ENCODE measurements at regions not wholly inside any gene's neighbourhood (a gene's known extent, or its start where the extent isn't known, plus 50 kb on each side); places are given as distances from the start of the nearest gene placed in this dataset.
"Not testable (repeated sequence)": the region's sequence is repeated elsewhere in the genome, so short reads cannot be mapped to it uniquely, and the experiment has no call there.

- DNase-seq: no peak
Observed at GRCh38 chr2:13474538-13474937, 757.8 kb downstream of the TRIB2 start.

- no peak for DNase-seq
Observed at GRCh38 chr2:13480057-13480456, 763.3 kb downstream of the TRIB2 start.

GRCh38 chr2:13481201-13481600 lies 764.5 kb downstream of the TRIB2 start:
- DNase-seq: no peak

GRCh38 chr2:13485256-13485655 lies 768.5 kb downstream of the TRIB2 start:
- no peak for DNase-seq

GRCh38 chr2:13488965-13489364 lies 772.2 kb downstream of the TRIB2 start:
- DNase-seq: no peak

- no peak for DNase-seq
Observed at GRCh38 chr2:13492262-13492661, 775.5 kb downstream of the TRIB2 start.

GRCh38 chr2:13495051-13495450 lies 778.3 kb downstream of the TRIB2 start:
- DNase-seq: no peak

GRCh38 chr2:13504808-13505207 lies 788.1 kb downstream of the TRIB2 start:
- no peak for DNase-seq

GRCh38 chr2:13508671-13509070 lies 791.9 kb downstream of the TRIB2 start:
- no peak for DNase-seq

- DNase-seq: no peak
Observed at GRCh38 chr2:13515254-13515653, 798.5 kb downstream of the TRIB2 start.

- no peak for DNase-seq
Observed at GRCh38 chr2:13522096-13522495, 805.4 kb downstream of the TRIB2 start.

GRCh38 chr2:13522917-13523821 lies 806.4 kb downstream of the TRIB2 start:
- no peak for DNase-seq

GRCh38 chr2:13524492-13524891 lies 807.8 kb downstream of the TRIB2 start:
- DNase-seq: no peak

- not testable (repeated sequence) for DNase-seq
Observed at GRCh38 chr2:13531735-13532410, 815.1 kb downstream of the TRIB2 start.

GRCh38 chr2:13532781-13533523 lies 816.2 kb downstream of the TRIB2 start:
- DNase-seq: not testable (repeated sequence)

GRCh38 chr2:13533524-13533922 lies 816.8 kb downstream of the TRIB2 start:
- no peak for DNase-seq

- no peak for DNase-seq
Observed at GRCh38 chr2:13536941-13537340, 820.2 kb downstream of the TRIB2 start.

GRCh38 chr2:13537771-13538349 lies 821.1 kb downstream of the TRIB2 start:
- no peak for DNase-seq

- no peak for DNase-seq
Observed at GRCh38 chr2:13539296-13539695, 822.6 kb downstream of the TRIB2 start.

- no peak for DNase-seq
Observed at GRCh38 chr2:13542061-13542460, 825.3 kb downstream of the TRIB2 start.

- no peak for DNase-seq
Observed at GRCh38 chr2:13542642-13543041, 825.9 kb downstream of the TRIB2 start.

GRCh38 chr2:13543550-13543949 lies 826.8 kb downstream of the TRIB2 start:
- no peak for DNase-seq

- DNase-seq: no peak
Observed at GRCh38 chr2:13545320-13545719, 828.6 kb downstream of the TRIB2 start.

Data from CD4-positive, alpha-beta T cell treated with Interleukin-6 for 4 hours (primary cell).